HG02763 (cell line): ENCODE measurements at regions not wholly inside any gene's neighbourhood (a gene's known extent, or its start where the extent isn't known, plus 50 kb on each side); places are given as distances from the start of the nearest gene placed in this dataset.
A peak's percentile ranks its signal among the peaks of the same experiment; 100 is the strongest.

Source experiments
- ATAC-seq: cut with Tn5 transposase; IDR thresholded peaks from one replicate; pipeline ENCODE4 v1.9.1; 2021; ENCODE audit warnings: mild to moderate bottlenecking, moderate library complexity; ENCODE audit not compliant: unreplicated experiment

GRCh38 chr3:94179059-94179458 lies 116.2 kb downstream of the NSUN3 start:
- no peak for ATAC-seq

- ATAC-seq = no peak
Observed at GRCh38 chr3:94183551-94183950, 120.7 kb downstream of the NSUN3 start.

- ATAC-seq = no peak
Observed at GRCh38 chr3:94184781-94185180, 121.9 kb downstream of the NSUN3 start.

- no peak for ATAC-seq
Observed at GRCh38 chr3:94185753-94186152, 122.9 kb downstream of the NSUN3 start.

- no peak for ATAC-seq
Observed at GRCh38 chr3:94187697-94188096, 124.8 kb downstream of the NSUN3 start.

- ATAC-seq = no peak
Observed at GRCh38 chr3:94195381-94195780, 132.5 kb downstream of the NSUN3 start.

GRCh38 chr3:94206291-94206690 lies 143.4 kb downstream of the NSUN3 start:
- no peak for ATAC-seq

- ATAC-seq = no peak
Observed at GRCh38 chr3:94210256-94210655, 147.4 kb downstream of the NSUN3 start.

GRCh38 chr3:94217406-94217805 lies 154.5 kb downstream of the NSUN3 start:
- ATAC-seq = no peak

- ATAC-seq = no peak
Observed at GRCh38 chr3:94220426-94220825, 157.6 kb downstream of the NSUN3 start.

GRCh38 chr3:94221829-94222228 lies 159.0 kb downstream of the NSUN3 start:
- ATAC-seq = no peak

GRCh38 chr3:94225148-94225865 lies 162.4 kb downstream of the NSUN3 start:
- ATAC-seq = no peak

GRCh38 chr3:94226078-94226477 lies 163.2 kb downstream of the NSUN3 start:
- no peak for ATAC-seq

GRCh38 chr3:94232921-94233320 lies 170.1 kb downstream of the NSUN3 start:
- ATAC-seq = no peak

- ATAC-seq = peak; percentile 56
Observed at GRCh38 chr3:94234177-94234788, 171.4 kb downstream of the NSUN3 start.

GRCh38 chr3:94241986-94242385 lies 179.1 kb downstream of the NSUN3 start:
- no peak for ATAC-seq

GRCh38 chr3:94246171-94246570 lies 183.3 kb downstream of the NSUN3 start:
- ATAC-seq = no peak

- no peak for ATAC-seq
Observed at GRCh38 chr3:94248042-94248441, 185.2 kb downstream of the NSUN3 start.

GRCh38 chr3:94249491-94250079 lies 186.7 kb downstream of the NSUN3 start:
- ATAC-seq = no peak

GRCh38 chr3:94251566-94251965 lies 188.7 kb downstream of the NSUN3 start:
- ATAC-seq = no peak

- ATAC-seq = no peak
Observed at GRCh38 chr3:94252316-94252715, 189.5 kb downstream of the NSUN3 start.
